ENCODE measurements at regions not wholly inside any gene's neighbourhood (a gene's known extent, or its start where the extent isn't known, plus 50 kb on each side); places are given as distances from the start of the nearest gene placed in this dataset.

DNA sequence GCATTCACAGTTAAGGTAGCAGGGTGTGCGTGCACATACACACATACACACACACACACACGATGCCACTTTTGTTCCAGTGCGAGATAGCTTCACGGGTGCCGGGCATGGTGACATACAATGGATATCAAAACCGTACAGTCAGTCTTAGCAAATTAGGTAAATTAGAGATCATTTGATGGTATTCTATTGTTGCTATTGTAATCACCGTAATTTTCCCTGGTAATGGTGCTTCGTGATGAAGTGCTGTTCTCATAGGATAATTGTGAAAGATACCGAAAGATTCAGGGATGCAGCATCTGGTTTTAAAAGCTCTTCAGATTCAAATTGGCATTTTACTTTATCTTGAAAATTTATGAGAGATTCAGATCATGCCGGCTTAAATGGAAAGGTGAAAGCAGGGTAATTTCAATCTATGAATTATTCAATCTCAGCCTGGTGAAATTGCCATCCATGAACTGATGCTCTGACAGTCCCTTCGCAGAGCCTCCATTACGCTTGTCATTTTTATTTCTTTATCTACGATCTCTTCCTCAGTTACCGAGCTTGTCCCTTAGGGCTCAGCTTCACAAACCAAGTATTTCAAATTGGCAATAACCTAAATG is 71.3 kb upstream of the SOX4 start:
- TF ChIP-seq, protein P1, sequence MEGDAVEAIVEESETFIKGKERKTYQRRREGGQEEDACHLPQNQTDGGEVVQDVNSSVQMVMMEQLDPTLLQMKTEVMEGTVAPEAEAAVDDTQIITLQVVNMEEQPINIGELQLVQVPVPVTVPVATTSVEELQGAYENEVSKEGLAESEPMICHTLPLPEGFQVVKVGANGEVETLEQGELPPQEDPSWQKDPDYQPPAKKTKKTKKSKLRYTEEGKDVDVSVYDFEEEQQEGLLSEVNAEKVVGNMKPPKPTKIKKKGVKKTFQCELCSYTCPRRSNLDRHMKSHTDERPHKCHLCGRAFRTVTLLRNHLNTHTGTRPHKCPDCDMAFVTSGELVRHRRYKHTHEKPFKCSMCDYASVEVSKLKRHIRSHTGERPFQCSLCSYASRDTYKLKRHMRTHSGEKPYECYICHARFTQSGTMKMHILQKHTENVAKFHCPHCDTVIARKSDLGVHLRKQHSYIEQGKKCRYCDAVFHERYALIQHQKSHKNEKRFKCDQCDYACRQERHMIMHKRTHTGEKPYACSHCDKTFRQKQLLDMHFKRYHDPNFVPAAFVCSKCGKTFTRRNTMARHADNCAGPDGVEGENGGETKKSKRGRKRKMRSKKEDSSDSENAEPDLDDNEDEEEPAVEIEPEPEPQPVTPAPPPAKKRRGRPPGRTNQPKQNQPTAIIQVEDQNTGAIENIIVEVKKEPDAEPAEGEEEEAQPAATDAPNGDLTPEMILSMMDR (IDR thresholded peaks at IDR 0.05; ENCODE audit: low read depth, low read length), result no peak
- H3K4me3 ChIP-seq (ENCODE audit: low read depth, low read length), result peak overlapping the region; percentile 62
- no peaks in the 10 kb centered on the region for H3K27me3 ChIP-seq
- H3K9me3 ChIP-seq, result no peaks in the 10 kb centered on the region
- no peak for DNase-seq
- H3K36me3 ChIP-seq, result no peaks in the 10 kb centered on the region
- peaks cover 12% of the 10 kb centered on the region for H3K4me1 ChIP-seq

DNA sequence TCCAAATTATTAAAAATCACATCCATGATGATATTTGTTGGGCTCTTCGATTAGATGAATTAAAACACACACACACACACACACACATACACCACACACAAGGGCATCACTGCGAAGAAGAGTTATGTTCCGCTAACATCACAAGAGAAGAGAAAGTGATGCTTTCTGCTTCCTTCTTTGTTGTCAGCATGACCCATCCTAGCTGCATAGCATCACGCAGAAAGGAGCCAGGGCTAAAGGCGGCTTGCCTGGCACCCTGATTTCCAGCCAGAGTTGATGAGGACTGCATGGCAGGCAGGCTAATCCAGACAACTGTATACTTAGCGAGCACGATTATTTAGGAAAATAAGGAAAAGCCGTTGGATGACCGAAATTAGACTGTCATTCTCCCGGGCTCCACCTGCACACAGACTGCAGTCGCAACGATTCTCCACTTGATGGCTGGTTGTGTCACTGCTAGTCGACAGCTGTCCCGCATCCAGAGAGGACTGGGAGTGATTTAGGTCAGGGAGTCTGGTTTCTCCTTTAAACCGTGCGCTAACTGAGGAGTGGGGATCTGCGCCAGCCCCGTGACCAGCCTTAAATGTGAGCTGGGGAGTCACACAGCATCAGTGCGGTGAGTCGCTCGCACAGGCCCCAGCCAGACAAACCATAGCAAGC is 70.6 kb upstream of the SOX4 start:
- DNase-seq, result peak; percentile 69
- Histone ChIP-seq H3K36me3 (no peaks in the 10 kb centered on the region), H3K4me1 (peaks cover 12% of the 10 kb centered on the region), H3K27me3 (no peaks in the 10 kb centered on the region), H3K9me3 (no peaks in the 10 kb centered on the region), H3K4me3 (ENCODE audit: low read depth, low read length) (peak overlapping the region; percentile 62)
- TF ChIP-seq, protein P1 (IDR thresholded peaks at IDR 0.05; ENCODE audit: low read depth, low read length), result peak; percentile 63

DNA sequence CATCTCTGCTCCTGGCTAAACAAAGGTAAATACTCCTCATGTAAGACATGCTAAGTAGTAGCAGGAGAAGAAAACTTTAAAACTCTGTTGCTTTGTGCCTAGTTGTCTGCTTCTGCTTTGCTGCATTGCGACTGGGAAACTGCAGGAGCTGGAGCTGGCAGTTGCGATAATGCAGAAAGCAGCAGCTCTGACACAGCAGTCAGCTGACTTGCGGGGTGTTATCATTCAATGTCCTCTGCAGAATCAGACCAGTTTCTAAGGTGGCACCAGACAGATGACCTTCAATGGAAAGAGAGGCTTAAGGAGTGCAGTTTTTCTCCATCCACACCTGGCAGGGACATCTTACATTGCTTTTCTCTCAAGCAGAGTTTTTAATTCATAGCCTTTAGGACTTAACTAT is 69.9 kb upstream of the SOX4 start:
- H3K4me1 ChIP-seq, result peaks cover 12% of the 10 kb centered on the region
- no peaks in the 10 kb centered on the region for H3K36me3 ChIP-seq
- TF ChIP-seq, protein P1 (IDR thresholded peaks at IDR 0.05; ENCODE audit: low read depth, low read length), result no peak
- H3K27me3 ChIP-seq, result no peaks in the 10 kb centered on the region
- H3K4me3 ChIP-seq (ENCODE audit: low read depth, low read length), result peak overlapping the region; percentile 62; the same call in 1 of the 2 replicates
- H3K9me3 ChIP-seq, result no peaks in the 10 kb centered on the region
- DNase-seq, result no peak

DNA sequence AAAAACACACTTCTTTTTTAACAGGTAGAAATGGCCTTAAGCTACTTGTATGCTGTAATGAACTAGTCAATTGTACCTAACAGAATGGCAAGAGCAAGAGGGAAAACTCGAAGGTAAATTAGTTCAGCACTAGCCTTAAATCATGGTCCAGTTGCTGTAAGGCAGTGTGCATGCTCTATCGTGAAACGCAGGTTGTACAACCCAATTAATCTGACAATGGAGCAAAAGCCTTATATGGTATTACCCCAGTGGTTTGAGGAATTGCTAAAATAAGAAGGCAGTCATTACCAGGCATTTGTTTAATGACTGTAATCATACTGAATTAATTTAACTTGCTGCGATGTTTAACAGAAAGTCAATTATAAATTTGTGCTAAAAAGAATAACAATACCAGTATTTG is 69.3 kb upstream of the SOX4 start:
- H3K4me1 ChIP-seq, result peaks cover 12% of the 10 kb centered on the region
- no peak for DNase-seq
- no peaks in the 10 kb centered on the region for H3K36me3 ChIP-seq
- H3K27me3 ChIP-seq, result no peaks in the 10 kb centered on the region
- TF ChIP-seq, protein P1 (IDR thresholded peaks at IDR 0.05; ENCODE audit: low read depth, low read length), result no peak
- no peak overlapping the region for H3K4me3 ChIP-seq (ENCODE audit: low read depth, low read length)
- no peaks in the 10 kb centered on the region for H3K9me3 ChIP-seq

DNA sequence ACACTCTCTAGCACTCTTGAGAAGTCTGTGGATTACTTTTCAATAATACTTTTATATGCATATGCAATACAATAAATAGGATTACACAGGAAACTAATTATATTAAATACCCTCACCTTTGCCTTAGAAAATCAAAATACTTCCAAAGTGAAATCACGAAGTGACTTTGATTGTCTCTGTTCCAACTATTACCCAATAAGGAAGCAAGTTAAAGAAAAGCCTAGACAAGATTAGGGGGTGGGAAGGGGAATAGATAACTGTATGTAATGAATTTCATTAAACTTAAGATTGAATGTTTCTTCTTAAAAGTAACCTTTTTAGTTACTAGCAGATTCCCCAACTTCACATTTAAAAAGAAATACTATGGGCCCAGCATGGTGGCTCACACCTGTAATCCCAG is 66.6 kb upstream of the SOX4 start:
- no peaks in the 10 kb centered on the region for H3K36me3 ChIP-seq
- H3K4me1 ChIP-seq, result peaks cover 7% of the 10 kb centered on the region
- H3K4me3 ChIP-seq (ENCODE audit: low read depth, low read length), result no peak overlapping the region
- no peaks in the 10 kb centered on the region for H3K27me3 ChIP-seq
- no peak for DNase-seq
- TF ChIP-seq, protein P1 (IDR thresholded peaks at IDR 0.05; ENCODE audit: low read depth, low read length), result no peak
- no peaks in the 10 kb centered on the region for H3K9me3 ChIP-seq

DNA sequence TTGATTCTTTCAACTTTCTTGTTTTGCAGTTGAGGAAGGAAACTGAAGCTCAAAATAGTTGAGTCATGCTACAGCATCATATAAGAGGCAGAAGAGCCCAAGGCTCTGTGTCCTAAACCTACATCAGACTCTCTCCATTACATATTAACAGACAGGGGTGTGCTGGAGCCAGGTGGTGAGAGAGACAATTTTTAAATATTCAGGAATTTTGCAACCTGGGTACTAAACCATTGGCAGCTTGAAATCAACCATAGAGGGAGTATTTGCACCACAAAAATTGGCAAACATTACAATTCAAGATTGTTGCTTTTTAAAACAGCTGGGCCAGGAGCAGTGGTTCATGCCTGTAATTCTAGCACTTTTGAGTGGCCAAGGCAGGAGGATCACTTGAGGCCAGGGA is 65.8 kb upstream of the SOX4 start:
- H3K4me3 ChIP-seq (ENCODE audit: low read depth, low read length), result no peak overlapping the region
- TF ChIP-seq, protein P1 (IDR thresholded peaks at IDR 0.05; ENCODE audit: low read depth, low read length), result no peak
- H3K9me3 ChIP-seq, result no peaks in the 10 kb centered on the region
- DNase-seq, result no peak
- H3K36me3 ChIP-seq, result no peaks in the 10 kb centered on the region
- peaks cover 7% of the 10 kb centered on the region for H3K4me1 ChIP-seq
- no peaks in the 10 kb centered on the region for H3K27me3 ChIP-seq

Measured in BE2C (cell line).